HEK293 (cell line): ENCODE measurements at regions not wholly inside any gene's neighbourhood (a gene's known extent, or its start where the extent isn't known, plus 50 kb on each side); places are given as distances from the start of the nearest gene placed in this dataset.
A peak's percentile ranks its signal among the peaks of the same experiment; 100 is the strongest.

ENCODE experiments used
- BCL11B ChIP-seq: fragments of 450-650 bp; formaldehyde crosslinking; IDR thresholded peaks from 2 replicates; pipeline ENCODE4 v1.5.1; 2016; ENCODE audit warnings: low read depth, missing biosample characterization, missing genetic modification characterization
- GFI1B ChIP-seq: fragments of 450-650 bp; formaldehyde crosslinking; IDR thresholded peaks from 2 replicates; pipeline ENCODE4 v1.5.1; 2016; ENCODE audit warnings: missing biosample characterization, missing genetic modification characterization
- GLI2 ChIP-seq: fragments of 450-650 bp; formaldehyde crosslinking; IDR thresholded peaks from 2 replicates; pipeline ENCODE4; 2017; ENCODE audit warnings: missing biosample characterization, missing genetic modification characterization, low read depth, borderline replicate concordance
- HIC1 ChIP-seq: fragments of 450-650 bp; formaldehyde crosslinking; IDR thresholded peaks from 2 replicates; pipeline ENCODE4 v1.5.1; 2016; ENCODE audit warnings: missing biosample characterization, missing genetic modification characterization
- IKZF3 ChIP-seq: fragments of 450-650 bp; IDR thresholded peaks from 2 replicates; pipeline ENCODE4 v1.5.0; 2018; ENCODE audit warnings: missing biosample characterization, mild to moderate bottlenecking, missing genetic modification characterization, moderate library complexity
- MZF1 ChIP-seq: fragments of 450-650 bp; formaldehyde crosslinking; IDR thresholded peaks from 2 replicates; pipeline ENCODE4 v1.5.1; 2017; ENCODE audit warnings: missing biosample characterization, missing genetic modification characterization, borderline replicate concordance
- ZBTB17 ChIP-seq: fragments of 450-650 bp; formaldehyde crosslinking; IDR thresholded peaks from 2 replicates; pipeline ENCODE4 v1.5.1; 2016; ENCODE audit warnings: missing biosample characterization, missing genetic modification characterization
- ZBTB20 ChIP-seq: fragments of 450-650 bp; formaldehyde crosslinking; IDR thresholded peaks from 2 replicates; pipeline ENCODE4 v1.5.1; 2016; ENCODE audit warnings: missing biosample characterization, missing genetic modification characterization
- ZFP37 ChIP-seq: fragments of 450-650 bp; formaldehyde crosslinking; IDR thresholded peaks from 2 replicates; pipeline ENCODE4 v1.5.1; 2016; ENCODE audit warnings: missing biosample characterization, missing genetic modification characterization
- ZFP69B ChIP-seq: fragments of 450-650 bp; formaldehyde crosslinking; IDR thresholded peaks from 2 replicates; pipeline ENCODE4 v1.5.1; 2016; ENCODE audit warnings: missing biosample characterization, missing genetic modification characterization
- ZNF132 ChIP-seq: fragments of 450-650 bp; formaldehyde crosslinking; IDR thresholded peaks from 2 replicates; pipeline ENCODE4 v1.5.1; 2017; ENCODE audit warnings: missing biosample characterization, missing genetic modification characterization, borderline replicate concordance
- ZNF146 ChIP-seq: fragments of 450-650 bp; formaldehyde crosslinking; IDR thresholded peaks from 2 replicates; pipeline ENCODE4 v1.5.1; 2016; ENCODE audit warnings: missing biosample characterization, missing genetic modification characterization
- ZNF155 ChIP-seq: fragments of 450-650 bp; formaldehyde crosslinking; IDR thresholded peaks from 2 replicates; pipeline ENCODE4 v1.5.1; 2016; ENCODE audit warnings: missing biosample characterization, missing genetic modification characterization
- ZNF16 ChIP-seq: fragments of 450-650 bp; formaldehyde crosslinking; IDR thresholded peaks from 2 replicates; pipeline ENCODE4 v1.5.1; 2016; ENCODE audit warnings: low read depth, missing biosample characterization, missing genetic modification characterization
- ZNF2 ChIP-seq: fragments of 450-650 bp; formaldehyde crosslinking; IDR thresholded peaks from 2 replicates; pipeline ENCODE4 v1.5.1; 2016; ENCODE audit warnings: missing biosample characterization, missing genetic modification characterization
- ZNF324 ChIP-seq: fragments of 450-650 bp; formaldehyde crosslinking; IDR thresholded peaks from 2 replicates; pipeline ENCODE4 v1.5.1; 2016; ENCODE audit warnings: missing biosample characterization, missing genetic modification characterization
- ZNF362 ChIP-seq: fragments of 450-650 bp; formaldehyde crosslinking; IDR thresholded peaks from 2 replicates; pipeline ENCODE4 v1.5.1; 2016; ENCODE audit warnings: missing biosample characterization, missing genetic modification characterization
- ZNF423 ChIP-seq: fragments of 450-650 bp; formaldehyde crosslinking; IDR thresholded peaks from 2 replicates; pipeline ENCODE4 v1.5.1; 2016; ENCODE audit warnings: missing biosample characterization, missing genetic modification characterization
- ZNF529 ChIP-seq: fragments of 450-650 bp; formaldehyde crosslinking; IDR thresholded peaks from 2 replicates; pipeline ENCODE4 v1.5.1; 2017; ENCODE audit warnings: missing genetic modification characterization, missing biosample characterization; ENCODE audit not compliant: insufficient replicate concordance
- ZNF549 ChIP-seq: fragments of 450-650 bp; IDR thresholded peaks from 2 replicates; pipeline ENCODE4 v1.5.1; 2018; ENCODE audit warnings: missing biosample characterization, missing genetic modification characterization, mild to moderate bottlenecking, inconsistent platforms, moderate library complexity
- ZNF558 ChIP-seq: fragments of 450-650 bp; formaldehyde crosslinking; IDR thresholded peaks from 2 replicates; pipeline ENCODE4 v1.5.1; 2016; ENCODE audit warnings: missing biosample characterization, missing genetic modification characterization
- ZNF654 ChIP-seq: fragments of 450-650 bp; formaldehyde crosslinking; IDR thresholded peaks from 2 replicates; pipeline ENCODE4 v1.5.1; 2016; ENCODE audit warnings: low read depth, missing biosample characterization, missing genetic modification characterization
- ZNF660 ChIP-seq: fragments of 450-650 bp; IDR thresholded peaks from 2 replicates; pipeline ENCODE4 v1.5.1; 2018; ENCODE audit warnings: missing biosample characterization, mild to moderate bottlenecking, missing genetic modification characterization
- ZNF768 ChIP-seq: fragments of 450-650 bp; formaldehyde crosslinking; IDR thresholded peaks from 2 replicates; pipeline ENCODE4 v1.5.1; 2018; ENCODE audit warnings: missing biosample characterization, mild to moderate bottlenecking, missing genetic modification characterization
- ZNF777 ChIP-seq: fragments of 450-650 bp; formaldehyde crosslinking; IDR thresholded peaks from 2 replicates; pipeline ENCODE4 v1.5.1; 2017; ENCODE audit warnings: missing biosample characterization, missing genetic modification characterization, borderline replicate concordance
- TF ChIP-seq, protein P1 (sequence below): fragments of 450-650 bp; formaldehyde crosslinking; IDR thresholded peaks from 2 replicates; pipeline ENCODE4 v1.5.1; 2016; ENCODE audit warnings: missing biosample characterization, missing genetic modification characterization, borderline replicate concordance
- TF ChIP-seq, protein P2 (sequence below): fragments of 450-650 bp; formaldehyde crosslinking; conservative IDR thresholded peaks from 2 replicates; pipeline ENCODE4 v1.5.1; 2016; ENCODE audit warnings: low read depth, missing biosample characterization, missing genetic modification characterization

DNA sequence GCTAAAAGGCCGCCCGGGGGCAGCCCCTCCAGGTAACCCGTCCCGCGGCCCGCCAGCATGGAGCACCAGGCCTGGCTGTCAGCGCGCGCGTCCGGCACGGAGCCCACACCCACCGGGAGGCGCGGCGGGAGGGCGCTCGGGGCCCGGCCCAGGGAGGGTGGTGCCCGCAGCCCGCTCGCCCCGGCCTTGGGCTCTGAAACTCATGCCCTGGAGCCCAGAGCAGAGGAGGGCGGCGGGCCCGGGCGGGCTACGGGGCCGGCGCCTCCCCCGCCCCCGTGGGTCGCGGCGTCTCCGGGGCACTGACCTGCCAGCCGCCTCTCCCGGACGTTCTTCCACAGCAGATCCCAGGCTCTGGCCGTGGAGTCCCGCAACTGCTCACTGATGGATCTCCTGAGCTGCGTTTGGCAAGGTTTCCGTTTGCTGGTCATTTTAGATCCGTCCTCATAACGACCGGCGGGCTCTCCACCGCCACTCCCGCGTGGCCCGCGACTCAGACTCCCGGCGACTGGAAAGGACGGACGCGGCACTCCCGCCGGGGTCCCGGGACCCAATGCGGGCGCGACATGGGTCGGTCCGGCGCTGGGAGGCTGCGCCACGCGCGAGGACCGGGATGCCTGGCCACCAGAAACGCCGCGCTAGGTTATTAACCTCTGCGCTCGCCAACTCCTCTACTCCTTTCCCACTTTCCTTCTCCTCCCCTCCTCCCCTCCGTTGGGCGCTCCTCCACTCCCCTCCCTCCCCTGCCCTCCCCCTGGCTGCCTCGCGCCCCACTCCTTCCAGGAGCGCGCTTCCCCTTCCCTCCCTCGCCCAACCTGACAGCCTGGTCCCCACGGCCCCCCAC lies 64.7 kb upstream of the STARD13 start (continued):
- TF ChIP-seq ZNF16 (tag by site-specific recombination): no peak
- 0 out of 2 replicates have a peak, but pooled peaks have one; percentile 41 for TF ChIP-seq IKZF3 (tag by site-specific recombination)
- no peak for TF ChIP-seq ZNF654 (tag by site-specific recombination)
- no peak for TF ChIP-seq ZNF558 (tag by site-specific recombination)
- TF ChIP-seq ZNF132 (tag by site-specific recombination): no peak
- peak; percentile 87 for TF ChIP-seq ZNF324 (tag by site-specific recombination)
- TF ChIP-seq GFI1B (tag by site-specific recombination): no peak
- TF ChIP-seq BCL11B (tag by site-specific recombination): peak; percentile 50; the same call in 1 of the 2 replicates
- TF ChIP-seq ZBTB17: peak; percentile 55
- TF ChIP-seq ZNF660 (tag by site-specific recombination): 0 out of 2 replicates have a peak, but pooled peaks have one; percentile 28
- no peak; the same call in 1 of the 2 replicates for TF ChIP-seq ZFP69B (tag by site-specific recombination)
- TF ChIP-seq ZFP37 (tag by site-specific recombination): no peak
- 0 out of 2 replicates have a peak, but pooled peaks have one; percentile 12 for TF ChIP-seq ZNF423
- TF ChIP-seq, protein P1, sequence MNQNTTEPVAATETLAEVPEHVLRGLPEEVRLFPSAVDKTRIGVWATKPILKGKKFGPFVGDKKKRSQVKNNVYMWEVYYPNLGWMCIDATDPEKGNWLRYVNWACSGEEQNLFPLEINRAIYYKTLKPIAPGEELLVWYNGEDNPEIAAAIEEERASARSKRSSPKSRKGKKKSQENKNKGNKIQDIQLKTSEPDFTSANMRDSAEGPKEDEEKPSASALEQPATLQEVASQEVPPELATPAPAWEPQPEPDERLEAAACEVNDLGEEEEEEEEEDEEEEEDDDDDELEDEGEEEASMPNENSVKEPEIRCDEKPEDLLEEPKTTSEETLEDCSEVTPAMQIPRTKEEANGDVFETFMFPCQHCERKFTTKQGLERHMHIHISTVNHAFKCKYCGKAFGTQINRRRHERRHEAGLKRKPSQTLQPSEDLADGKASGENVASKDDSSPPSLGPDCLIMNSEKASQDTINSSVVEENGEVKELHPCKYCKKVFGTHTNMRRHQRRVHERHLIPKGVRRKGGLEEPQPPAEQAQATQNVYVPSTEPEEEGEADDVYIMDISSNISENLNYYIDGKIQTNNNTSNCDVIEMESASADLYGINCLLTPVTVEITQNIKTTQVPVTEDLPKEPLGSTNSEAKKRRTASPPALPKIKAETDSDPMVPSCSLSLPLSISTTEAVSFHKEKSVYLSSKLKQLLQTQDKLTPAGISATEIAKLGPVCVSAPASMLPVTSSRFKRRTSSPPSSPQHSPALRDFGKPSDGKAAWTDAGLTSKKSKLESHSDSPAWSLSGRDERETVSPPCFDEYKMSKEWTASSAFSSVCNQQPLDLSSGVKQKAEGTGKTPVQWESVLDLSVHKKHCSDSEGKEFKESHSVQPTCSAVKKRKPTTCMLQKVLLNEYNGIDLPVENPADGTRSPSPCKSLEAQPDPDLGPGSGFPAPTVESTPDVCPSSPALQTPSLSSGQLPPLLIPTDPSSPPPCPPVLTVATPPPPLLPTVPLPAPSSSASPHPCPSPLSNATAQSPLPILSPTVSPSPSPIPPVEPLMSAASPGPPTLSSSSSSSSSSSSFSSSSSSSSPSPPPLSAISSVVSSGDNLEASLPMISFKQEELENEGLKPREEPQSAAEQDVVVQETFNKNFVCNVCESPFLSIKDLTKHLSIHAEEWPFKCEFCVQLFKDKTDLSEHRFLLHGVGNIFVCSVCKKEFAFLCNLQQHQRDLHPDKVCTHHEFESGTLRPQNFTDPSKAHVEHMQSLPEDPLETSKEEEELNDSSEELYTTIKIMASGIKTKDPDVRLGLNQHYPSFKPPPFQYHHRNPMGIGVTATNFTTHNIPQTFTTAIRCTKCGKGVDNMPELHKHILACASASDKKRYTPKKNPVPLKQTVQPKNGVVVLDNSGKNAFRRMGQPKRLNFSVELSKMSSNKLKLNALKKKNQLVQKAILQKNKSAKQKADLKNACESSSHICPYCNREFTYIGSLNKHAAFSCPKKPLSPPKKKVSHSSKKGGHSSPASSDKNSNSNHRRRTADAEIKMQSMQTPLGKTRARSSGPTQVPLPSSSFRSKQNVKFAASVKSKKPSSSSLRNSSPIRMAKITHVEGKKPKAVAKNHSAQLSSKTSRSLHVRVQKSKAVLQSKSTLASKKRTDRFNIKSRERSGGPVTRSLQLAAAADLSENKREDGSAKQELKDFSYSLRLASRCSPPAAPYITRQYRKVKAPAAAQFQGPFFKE (tag by site-specific recombination): no peak
- TF ChIP-seq HIC1: 0 out of 2 replicates have a peak, but pooled peaks have one; percentile 25
- no peak for TF ChIP-seq GLI2
- TF ChIP-seq ZNF777 (tag by site-specific recombination): peak; percentile 35; the same call in 1 of the 2 replicates
- TF ChIP-seq MZF1 (tag by site-specific recombination): peak; percentile 58; the same call in 1 of the 2 replicates
- no peak for TF ChIP-seq ZNF768 (tag by site-specific recombination)
- peak; percentile 38; the same call in 1 of the 2 replicates for TF ChIP-seq ZNF2 (tag by site-specific recombination)
- peak; percentile 73 for TF ChIP-seq ZBTB20 (tag by site-specific recombination)
- no peak for TF ChIP-seq ZNF362
- no peak for TF ChIP-seq ZNF155 (tag by site-specific recombination)
- no peak for TF ChIP-seq ZNF529 (tag by site-specific recombination)
- no peak for TF ChIP-seq ZNF549 (tag by site-specific recombination)
- TF ChIP-seq, protein P2, sequence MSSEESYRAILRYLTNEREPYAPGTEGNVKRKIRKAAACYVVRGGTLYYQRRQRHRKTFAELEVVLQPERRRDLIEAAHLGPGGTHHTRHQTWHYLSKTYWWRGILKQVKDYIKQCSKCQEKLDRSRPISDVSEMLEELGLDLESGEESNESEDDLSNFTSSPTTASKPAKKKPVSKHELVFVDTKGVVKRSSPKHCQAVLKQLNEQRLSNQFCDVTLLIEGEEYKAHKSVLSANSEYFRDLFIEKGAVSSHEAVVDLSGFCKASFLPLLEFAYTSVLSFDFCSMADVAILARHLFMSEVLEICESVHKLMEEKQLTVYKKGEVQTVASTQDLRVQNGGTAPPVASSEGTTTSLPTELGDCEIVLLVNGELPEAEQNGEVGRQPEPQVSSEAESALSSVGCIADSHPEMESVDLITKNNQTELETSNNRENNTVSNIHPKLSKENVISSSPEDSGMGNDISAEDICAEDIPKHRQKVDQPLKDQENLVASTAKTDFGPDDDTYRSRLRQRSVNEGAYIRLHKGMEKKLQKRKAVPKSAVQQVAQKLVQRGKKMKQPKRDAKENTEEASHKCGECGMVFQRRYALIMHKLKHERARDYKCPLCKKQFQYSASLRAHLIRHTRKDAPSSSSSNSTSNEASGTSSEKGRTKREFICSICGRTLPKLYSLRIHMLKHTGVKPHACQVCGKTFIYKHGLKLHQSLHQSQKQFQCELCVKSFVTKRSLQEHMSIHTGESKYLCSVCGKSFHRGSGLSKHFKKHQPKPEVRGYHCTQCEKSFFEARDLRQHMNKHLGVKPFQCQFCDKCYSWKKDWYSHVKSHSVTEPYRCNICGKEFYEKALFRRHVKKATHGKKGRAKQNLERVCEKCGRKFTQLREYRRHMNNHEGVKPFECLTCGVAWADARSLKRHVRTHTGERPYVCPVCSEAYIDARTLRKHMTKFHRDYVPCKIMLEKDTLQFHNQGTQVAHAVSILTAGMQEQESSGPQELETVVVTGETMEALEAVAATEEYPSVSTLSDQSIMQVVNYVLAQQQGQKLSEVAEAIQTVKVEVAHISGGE (tag by site-specific recombination): no peak
- no peak for TF ChIP-seq ZNF146 (tag by site-specific recombination)
